Stromal cell of bone marrow (primary cell): ENCODE measurements at regions not wholly inside any gene's neighbourhood (a gene's known extent, or its start where the extent isn't known, plus 50 kb on each side); places are given as distances from the start of the nearest gene placed in this dataset.

Experiments used
- DNase-seq: peaks from one replicate; pipeline ENCODE4 v3.0.0-alpha.2; 2012; ENCODE audit warnings: low read depth

- no peak for DNase-seq
Observed at GRCh38 chr10:88207121-88207546, 343.7 kb downstream of the PTEN start.

GRCh38 chr10:88209231-88209630 is 345.8 kb downstream of the PTEN start:
- no peak for DNase-seq

GRCh38 chr10:88209837-88210561 is 346.6 kb downstream of the PTEN start:
- peak; percentile 48 for DNase-seq

- no peak for DNase-seq
Observed at GRCh38 chr10:88211230-88211629, 347.8 kb downstream of the PTEN start.

GRCh38 chr10:88212069-88212468 is 348.6 kb downstream of the PTEN start:
- no peak for DNase-seq

- DNase-seq: no peak
Observed at GRCh38 chr10:88213065-88213605, 349.7 kb downstream of the PTEN start.

- DNase-seq: no peak
Observed at GRCh38 chr10:88216976-88217375, 353.6 kb downstream of the PTEN start.

GRCh38 chr10:88218362-88218761 is 354.9 kb downstream of the PTEN start:
- DNase-seq: no peak

- no peak for DNase-seq
Observed at GRCh38 chr10:88219753-88220152, 356.3 kb downstream of the PTEN start.

- DNase-seq: no peak
Observed at GRCh38 chr10:88221010-88221973, 357.9 kb downstream of the PTEN start.

- DNase-seq: no peak
Observed at GRCh38 chr10:88222881-88223280, 359.5 kb downstream of the PTEN start.
